Panc1 (cell line): ENCODE measurements at regions not wholly inside any gene's neighbourhood (a gene's known extent, or its start where the extent isn't known, plus 50 kb on each side); places are given as distances from the start of the nearest gene placed in this dataset.

Experiments
- ATAC-seq: fragments of 200-7000 bp; cut with Tn5 transposase; 2 replicates; pipeline ENCODE4 v1.9.1; 2020; ENCODE audit warnings: mild to moderate bottlenecking, moderate library complexity
- BruUV-seq: library from RNA; stranded (reverse); fragments of 400-500 nt; replicated peaks from 2 replicates; lab custom pipeline; 2021; lab: Mats Ljungman, UMichigan
- CTCF ChIA-PET: fragments of 300-600 bp; sonication (Branson Sonifier 250); formaldehyde crosslinking; loops from one replicate; lab custom pipeline; 2022; ENCODE audit warnings: antibody characterized with exemption; lab: Charles Lee
- POLR2A ChIA-PET: fragments of 300-600 bp; sonication (Branson Sonifier 250); formaldehyde crosslinking; loops from one replicate; lab custom pipeline; 2022; ENCODE audit warnings: antibody characterized with exemption; lab: Charles Lee
- DNase-seq: peaks from one replicate; pipeline ENCODE4 v3.0.0-alpha.2; 2010; ENCODE audit warnings: low read depth, low spot score
- H3K27ac ChIP-seq: 2 replicates; pipeline ENCODE4 v1.5.1; 2011; ENCODE audit warnings: mild to moderate bottlenecking, low read length, inconsistent platforms
- H3K27me3 ChIP-seq: fragments of 200-500 bp; sonication (Bioruptor generic); 2 replicates; pipeline ENCODE4 v1.6.0; 2014; ENCODE audit warnings: low read length, inconsistent platforms; ENCODE audit not compliant: control insufficient read depth, insufficient read depth
- H3K36me3 ChIP-seq: fragments of 200-500 bp; sonication (Bioruptor generic); 2 replicates; pipeline ENCODE4 v1.5.1; 2014; ENCODE audit warnings: inconsistent platforms, mild to moderate bottlenecking, low read length, moderate library complexity; ENCODE audit not compliant: control insufficient read depth, insufficient read depth
- H3K4me1 ChIP-seq: 2 replicates; pipeline ENCODE4 v1.5.1; 2011; ENCODE audit warnings: inconsistent platforms, mild to moderate bottlenecking, low read length, moderate library complexity; ENCODE audit not compliant: control insufficient read depth, insufficient read depth
- H3K4me3 ChIP-seq, 2 experiments: 2 replicates each; pipeline ENCODE4 v1.5.1; 2011 to 2012; ENCODE audit warnings: low read depth in 2 of 2, low read length in 2 of 2, mild to moderate bottlenecking in 2 of 2, inconsistent platforms in 1 of 2, moderate library complexity in 1 of 2
- H3K9me3 ChIP-seq: fragments of 200-500 bp; sonication (Bioruptor generic); 2 replicates; pipeline ENCODE4 v1.5.1; 2014; ENCODE audit warnings: low read depth, mild to moderate bottlenecking, inconsistent platforms, low read length, moderate library complexity; ENCODE audit not compliant: control insufficient read depth, insufficient read depth
- POLR2AphosphoS5 ChIP-seq: IDR thresholded peaks from 2 replicates; pipeline ENCODE4 v1.6.1; 2012; ENCODE audit warnings: mild to moderate bottlenecking, low read depth, low read length, moderate library complexity
- SIN3A ChIP-seq: IDR thresholded peaks from 2 replicates; pipeline ENCODE4 v1.6.1; 2012; ENCODE audit warnings: low read depth, mild to moderate bottlenecking, low read length, moderate library complexity, borderline replicate concordance; ENCODE audit not compliant: insufficient read depth
- TCF7L2 ChIP-seq: IDR thresholded peaks from 2 replicates; pipeline ENCODE4 v1.6.1; 2011; ENCODE audit warnings: mild to moderate bottlenecking, low read depth, low read length, inconsistent platforms
- in situ Hi-C: cut with HindIII; loops from 2 replicates; pipeline ENCODE4 v1.10.0; 2016; ENCODE audit warnings: low sequenced_read_pairs, low pct_unique_long_range_greater_than_20kb
- intact Hi-C: fragments of 100-400 bp; cut with micrococcal nuclease; formaldehyde crosslinking; loops from one replicate; pipeline ENCODE4 v1.10.0; 2022; ENCODE audit not compliant: unreplicated experiment
- TF ChIP-seq, protein P1 (sequence below): fragments of 450-650 bp; IDR thresholded peaks from 2 replicates; pipeline ENCODE4 v1.5.1; 2017; ENCODE audit warnings: mild to moderate bottlenecking
- TF ChIP-seq, protein P2 (sequence below), 2 experiments: IDR thresholded peaks; 2 replicates each; pipeline ENCODE4 v1.6.1; 2011 to 2012; ENCODE audit warnings: low read depth in 2 of 2, control low read depth in 1 of 2, low read length in 1 of 2, mild to moderate bottlenecking in 1 of 2, moderate library complexity in 1 of 2; ENCODE audit not compliant: insufficient read depth in 1 of 2

DNA sequence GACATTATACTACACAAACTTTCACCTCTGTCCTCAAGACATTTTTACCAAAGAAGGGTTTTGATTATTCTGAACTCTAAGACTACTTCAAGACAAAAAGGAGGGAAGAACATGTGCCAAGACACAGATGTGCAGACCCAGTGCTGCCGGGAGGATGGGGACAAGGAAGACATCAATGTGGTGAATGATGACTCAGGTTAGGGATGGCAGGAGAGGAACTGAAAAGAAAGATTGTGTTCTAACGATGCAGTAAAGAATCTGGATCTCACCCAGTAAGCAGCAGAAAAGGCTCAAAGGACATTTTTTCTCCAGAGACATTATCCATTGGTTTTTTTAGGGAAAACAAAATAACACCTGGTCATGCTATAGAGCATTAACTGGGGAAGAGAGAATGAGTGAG is 449.9 kb upstream of the NR2F2 start:
- POLR2A ChIA-PET = no interaction called here
- BruUV-seq = no TSS peak

DNA sequence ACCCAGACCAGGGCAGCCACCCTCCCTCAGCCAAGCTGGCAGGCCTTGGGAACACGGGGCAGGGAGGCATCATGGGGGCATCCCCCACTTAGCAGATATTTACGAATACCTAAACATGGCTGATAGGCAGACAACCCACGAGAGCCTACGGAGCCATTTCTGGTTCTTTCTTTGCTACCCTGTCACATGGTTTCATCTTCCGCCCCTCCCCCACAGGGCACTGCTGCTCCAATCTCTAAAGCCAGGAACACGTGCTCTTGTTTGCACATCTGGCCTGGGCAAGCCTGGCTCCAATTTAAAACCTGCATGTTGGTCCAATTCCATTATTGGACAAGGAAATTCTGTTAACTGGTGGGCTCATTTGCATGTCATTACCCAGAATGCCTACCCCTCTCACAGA is 447.4 kb upstream of the NR2F2 start:
- ChIA-PET CTCF (no interaction called here), POLR2A (no interaction called here)
- Histone ChIP-seq H3K4me1 (no peaks in the 10 kb centered on the region), H3K4me3 (no peak overlapping the region), H3K9me3 (no peaks in the 10 kb centered on the region), H3K27ac (no peak overlapping the region), H3K27me3 (no peaks in the 10 kb centered on the region), H3K36me3 (no peaks in the 10 kb centered on the region)
- DNase-seq = no peak
- intact Hi-C loops = no loop called here
- in situ Hi-C loops = no loop called here
- TF ChIP-seq, protein P1, sequence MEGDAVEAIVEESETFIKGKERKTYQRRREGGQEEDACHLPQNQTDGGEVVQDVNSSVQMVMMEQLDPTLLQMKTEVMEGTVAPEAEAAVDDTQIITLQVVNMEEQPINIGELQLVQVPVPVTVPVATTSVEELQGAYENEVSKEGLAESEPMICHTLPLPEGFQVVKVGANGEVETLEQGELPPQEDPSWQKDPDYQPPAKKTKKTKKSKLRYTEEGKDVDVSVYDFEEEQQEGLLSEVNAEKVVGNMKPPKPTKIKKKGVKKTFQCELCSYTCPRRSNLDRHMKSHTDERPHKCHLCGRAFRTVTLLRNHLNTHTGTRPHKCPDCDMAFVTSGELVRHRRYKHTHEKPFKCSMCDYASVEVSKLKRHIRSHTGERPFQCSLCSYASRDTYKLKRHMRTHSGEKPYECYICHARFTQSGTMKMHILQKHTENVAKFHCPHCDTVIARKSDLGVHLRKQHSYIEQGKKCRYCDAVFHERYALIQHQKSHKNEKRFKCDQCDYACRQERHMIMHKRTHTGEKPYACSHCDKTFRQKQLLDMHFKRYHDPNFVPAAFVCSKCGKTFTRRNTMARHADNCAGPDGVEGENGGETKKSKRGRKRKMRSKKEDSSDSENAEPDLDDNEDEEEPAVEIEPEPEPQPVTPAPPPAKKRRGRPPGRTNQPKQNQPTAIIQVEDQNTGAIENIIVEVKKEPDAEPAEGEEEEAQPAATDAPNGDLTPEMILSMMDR = no peak
- TF ChIP-seq POLR2AphosphoS5 (no peak), TCF7L2 (no peak), SIN3A (no peak)
- TF ChIP-seq, protein P2, sequence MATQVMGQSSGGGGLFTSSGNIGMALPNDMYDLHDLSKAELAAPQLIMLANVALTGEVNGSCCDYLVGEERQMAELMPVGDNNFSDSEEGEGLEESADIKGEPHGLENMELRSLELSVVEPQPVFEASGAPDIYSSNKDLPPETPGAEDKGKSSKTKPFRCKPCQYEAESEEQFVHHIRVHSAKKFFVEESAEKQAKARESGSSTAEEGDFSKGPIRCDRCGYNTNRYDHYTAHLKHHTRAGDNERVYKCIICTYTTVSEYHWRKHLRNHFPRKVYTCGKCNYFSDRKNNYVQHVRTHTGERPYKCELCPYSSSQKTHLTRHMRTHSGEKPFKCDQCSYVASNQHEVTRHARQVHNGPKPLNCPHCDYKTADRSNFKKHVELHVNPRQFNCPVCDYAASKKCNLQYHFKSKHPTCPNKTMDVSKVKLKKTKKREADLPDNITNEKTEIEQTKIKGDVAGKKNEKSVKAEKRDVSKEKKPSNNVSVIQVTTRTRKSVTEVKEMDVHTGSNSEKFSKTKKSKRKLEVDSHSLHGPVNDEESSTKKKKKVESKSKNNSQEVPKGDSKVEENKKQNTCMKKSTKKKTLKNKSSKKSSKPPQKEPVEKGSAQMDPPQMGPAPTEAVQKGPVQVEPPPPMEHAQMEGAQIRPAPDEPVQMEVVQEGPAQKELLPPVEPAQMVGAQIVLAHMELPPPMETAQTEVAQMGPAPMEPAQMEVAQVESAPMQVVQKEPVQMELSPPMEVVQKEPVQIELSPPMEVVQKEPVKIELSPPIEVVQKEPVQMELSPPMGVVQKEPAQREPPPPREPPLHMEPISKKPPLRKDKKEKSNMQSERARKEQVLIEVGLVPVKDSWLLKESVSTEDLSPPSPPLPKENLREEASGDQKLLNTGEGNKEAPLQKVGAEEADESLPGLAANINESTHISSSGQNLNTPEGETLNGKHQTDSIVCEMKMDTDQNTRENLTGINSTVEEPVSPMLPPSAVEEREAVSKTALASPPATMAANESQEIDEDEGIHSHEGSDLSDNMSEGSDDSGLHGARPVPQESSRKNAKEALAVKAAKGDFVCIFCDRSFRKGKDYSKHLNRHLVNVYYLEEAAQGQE (IDR thresholded peaks at IDR 0.05; ENCODE audit: insufficient read depth in 1 of 2, low read depth in 2 of 2, low read length in 1 of 2) = no peak
- ATAC-seq = no peak
- BruUV-seq = no TSS peak

More for the DNA sequence above, 449.9 kb upstream of the NR2F2 start:
- TF ChIP-seq, protein P2 (IDR thresholded peaks at IDR 0.05; ENCODE audit: insufficient read depth in 1 of 2, low read depth in 2 of 2, low read length in 1 of 2) = no peak
- TF ChIP-seq SIN3A = no peak
- TF ChIP-seq TCF7L2 = no peak
- TF ChIP-seq, protein P1 = no peak
- no peak for TF ChIP-seq POLR2AphosphoS5
- in situ Hi-C loops = no loop called here
- Histone ChIP-seq H3K4me1 (no peaks in the 10 kb centered on the region), H3K27ac (no peak overlapping the region), H3K36me3 (no peaks in the 10 kb centered on the region), H3K9me3 (no peaks in the 10 kb centered on the region), H3K27me3 (no peaks in the 10 kb centered on the region), H3K4me3 (no peak overlapping the region)
- DNase-seq (no peak), ATAC-seq (no peak)
- intact Hi-C loops = no loop called here
- CTCF ChIA-PET = no interaction called here
